Breast epithelium (tissue), 3 donors: ENCODE measurements at regions not wholly inside any gene's neighbourhood (a gene's known extent, or its start where the extent isn't known, plus 50 kb on each side); places are given as distances from the start of the nearest gene placed in this dataset.

ENCODE experiments used
- POLR2A ChIP-seq: fragments of 450-650 bp; IDR thresholded peaks from one replicate; pipeline ENCODE4 v1.6.1; 2016; ENCODE audit warnings: antibody characterized with exemption, mild to moderate bottlenecking, moderate library complexity
- POLR2AphosphoS5 ChIP-seq, 3 donors: sonication (generic); formaldehyde crosslinking; IDR thresholded peaks; one replicate each; pipeline ENCODE4 v1.6.1; 2017; ENCODE audit warnings: antibody characterized with exemption in 3 of 3
- TF ChIP-seq, protein P1 (sequence below), 3 donors: fragments of 450-650 bp; IDR thresholded peaks; one replicate each; pipeline ENCODE4 v1.5.1; 2016 to 2017; ENCODE audit warnings: antibody characterized with exemption in 3 of 3, mild to moderate bottlenecking in 3 of 3, moderate library complexity in 3 of 3

GRCh38 chr3:159486580-159486979 lies 502.1 kb upstream of the IL12A start:
- TF ChIP-seq, protein P1, sequence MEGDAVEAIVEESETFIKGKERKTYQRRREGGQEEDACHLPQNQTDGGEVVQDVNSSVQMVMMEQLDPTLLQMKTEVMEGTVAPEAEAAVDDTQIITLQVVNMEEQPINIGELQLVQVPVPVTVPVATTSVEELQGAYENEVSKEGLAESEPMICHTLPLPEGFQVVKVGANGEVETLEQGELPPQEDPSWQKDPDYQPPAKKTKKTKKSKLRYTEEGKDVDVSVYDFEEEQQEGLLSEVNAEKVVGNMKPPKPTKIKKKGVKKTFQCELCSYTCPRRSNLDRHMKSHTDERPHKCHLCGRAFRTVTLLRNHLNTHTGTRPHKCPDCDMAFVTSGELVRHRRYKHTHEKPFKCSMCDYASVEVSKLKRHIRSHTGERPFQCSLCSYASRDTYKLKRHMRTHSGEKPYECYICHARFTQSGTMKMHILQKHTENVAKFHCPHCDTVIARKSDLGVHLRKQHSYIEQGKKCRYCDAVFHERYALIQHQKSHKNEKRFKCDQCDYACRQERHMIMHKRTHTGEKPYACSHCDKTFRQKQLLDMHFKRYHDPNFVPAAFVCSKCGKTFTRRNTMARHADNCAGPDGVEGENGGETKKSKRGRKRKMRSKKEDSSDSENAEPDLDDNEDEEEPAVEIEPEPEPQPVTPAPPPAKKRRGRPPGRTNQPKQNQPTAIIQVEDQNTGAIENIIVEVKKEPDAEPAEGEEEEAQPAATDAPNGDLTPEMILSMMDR (IDR thresholded peaks at IDR 0.05) = no peak
- TF ChIP-seq POLR2A (no peak), POLR2AphosphoS5 (IDR thresholded peaks at IDR 0.05) (no peak)
